ENCODE measurements at regions not wholly inside any gene's neighbourhood (a gene's known extent, or its start where the extent isn't known, plus 50 kb on each side); places are given as distances from the start of the nearest gene placed in this dataset.

DNA sequence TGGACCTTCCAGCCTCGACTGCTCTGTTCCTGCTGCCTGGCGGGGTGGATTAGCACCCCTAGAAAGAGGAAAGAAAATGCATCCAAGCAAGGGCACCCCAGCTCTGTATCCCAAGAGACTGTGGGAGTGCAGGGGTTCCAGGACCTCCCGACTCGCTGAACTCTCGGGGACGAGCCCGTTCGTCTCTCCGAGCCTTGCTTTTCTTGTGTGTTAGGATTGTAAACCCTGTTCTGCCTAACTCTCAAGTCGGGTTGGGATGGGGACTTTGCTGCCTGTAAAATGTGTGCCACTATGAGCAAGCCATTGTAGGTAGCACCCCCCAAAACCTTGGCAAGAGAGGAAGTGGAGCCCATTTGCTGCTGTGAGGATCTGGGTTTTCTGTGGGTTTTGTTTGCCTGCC is 73.2 kb upstream of the VRK1 start:
- no peaks in the 10 kb centered on the region for H3K9me3 ChIP-seq (ENCODE audit: control insufficient read depth in 4 of 4, low read length in 3 of 4)
- WGBS, result 91% methylated on average over 10 of the region's 10 CpGs
- H3K27me3 ChIP-seq (ENCODE audit: control insufficient read depth in 4 of 4, insufficient read depth in 4 of 4, low read length in 3 of 4), result peaks cover 0 to 3% (median 0%) of the 10 kb centered on the region in 4 donors
- DNase-seq (ENCODE audit: low spot score), result no peak
- H3K27ac ChIP-seq (ENCODE audit: low read depth in 1 of 2, low read length in 2 of 2), result no peak overlapping the region
- no peaks in the 10 kb centered on the region for H3K4me1 ChIP-seq (ENCODE audit: control insufficient read depth in 4 of 4, insufficient read depth in 4 of 4, low read length in 3 of 4)
- H3K9ac ChIP-seq (ENCODE audit: low read depth in 1 of 2, low read length in 2 of 2), result no peak overlapping the region
- H3K4me3 ChIP-seq (ENCODE audit: low read depth in 1 of 3, low read length in 3 of 3), result no peak overlapping the region
- TF ChIP-seq, protein P1, sequence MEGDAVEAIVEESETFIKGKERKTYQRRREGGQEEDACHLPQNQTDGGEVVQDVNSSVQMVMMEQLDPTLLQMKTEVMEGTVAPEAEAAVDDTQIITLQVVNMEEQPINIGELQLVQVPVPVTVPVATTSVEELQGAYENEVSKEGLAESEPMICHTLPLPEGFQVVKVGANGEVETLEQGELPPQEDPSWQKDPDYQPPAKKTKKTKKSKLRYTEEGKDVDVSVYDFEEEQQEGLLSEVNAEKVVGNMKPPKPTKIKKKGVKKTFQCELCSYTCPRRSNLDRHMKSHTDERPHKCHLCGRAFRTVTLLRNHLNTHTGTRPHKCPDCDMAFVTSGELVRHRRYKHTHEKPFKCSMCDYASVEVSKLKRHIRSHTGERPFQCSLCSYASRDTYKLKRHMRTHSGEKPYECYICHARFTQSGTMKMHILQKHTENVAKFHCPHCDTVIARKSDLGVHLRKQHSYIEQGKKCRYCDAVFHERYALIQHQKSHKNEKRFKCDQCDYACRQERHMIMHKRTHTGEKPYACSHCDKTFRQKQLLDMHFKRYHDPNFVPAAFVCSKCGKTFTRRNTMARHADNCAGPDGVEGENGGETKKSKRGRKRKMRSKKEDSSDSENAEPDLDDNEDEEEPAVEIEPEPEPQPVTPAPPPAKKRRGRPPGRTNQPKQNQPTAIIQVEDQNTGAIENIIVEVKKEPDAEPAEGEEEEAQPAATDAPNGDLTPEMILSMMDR (IDR thresholded peaks at IDR 0.05; ENCODE audit: low read depth, low read length, missing input control), result no peak
- TF ChIP-seq SP1 (IDR thresholded peaks at IDR 0.05) (no peak), YY1 (IDR thresholded peaks at IDR 0.05) (no peak)
- TF ChIP-seq, protein P2, sequence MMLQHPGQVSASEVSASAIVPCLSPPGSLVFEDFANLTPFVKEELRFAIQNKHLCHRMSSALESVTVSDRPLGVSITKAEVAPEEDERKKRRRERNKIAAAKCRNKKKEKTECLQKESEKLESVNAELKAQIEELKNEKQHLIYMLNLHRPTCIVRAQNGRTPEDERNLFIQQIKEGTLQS (IDR thresholded peaks at IDR 0.05), result no peak
- TF ChIP-seq, protein P3, sequence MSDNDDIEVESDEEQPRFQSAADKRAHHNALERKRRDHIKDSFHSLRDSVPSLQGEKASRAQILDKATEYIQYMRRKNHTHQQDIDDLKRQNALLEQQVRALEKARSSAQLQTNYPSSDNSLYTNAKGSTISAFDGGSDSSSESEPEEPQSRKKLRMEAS (IDR thresholded peaks at IDR 0.05), result no peak
- H3K36me3 ChIP-seq (ENCODE audit: control insufficient read depth in 4 of 4, insufficient read depth in 3 of 4, low read depth in 1 of 4, low read length in 3 of 4), result no peaks in the 10 kb centered on the region

DNA sequence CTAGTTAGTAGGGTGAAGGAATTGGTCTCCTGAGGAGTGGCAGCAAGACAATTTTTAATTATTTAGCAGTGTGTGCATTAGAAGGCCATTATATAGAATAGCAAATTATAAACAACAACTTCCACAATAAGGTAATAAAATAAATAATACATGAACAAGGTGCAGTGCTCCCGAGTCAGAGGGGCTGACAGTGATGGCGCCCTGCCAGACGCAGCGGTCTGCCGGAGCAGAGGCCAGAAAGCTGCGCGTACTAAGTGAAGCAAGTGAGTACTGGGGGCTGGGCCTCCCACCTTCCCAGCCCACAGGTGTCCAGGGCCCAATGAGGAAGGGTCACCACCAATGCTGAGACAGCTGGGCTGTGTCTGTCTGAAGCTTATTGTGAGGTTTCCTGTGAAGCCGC is 72.0 kb upstream of the VRK1 start:
- Histone ChIP-seq H3K9me3 (ENCODE audit: control insufficient read depth in 4 of 4, low read length in 3 of 4) (no peaks in the 10 kb centered on the region), H3K4me1 (ENCODE audit: control insufficient read depth in 4 of 4, insufficient read depth in 4 of 4, low read length in 3 of 4) (no peaks in the 10 kb centered on the region), H3K4me3 (ENCODE audit: low read depth in 1 of 3, low read length in 3 of 3) (no peak overlapping the region), H3K36me3 (ENCODE audit: control insufficient read depth in 4 of 4, insufficient read depth in 3 of 4, low read depth in 1 of 4, low read length in 3 of 4) (no peaks in the 10 kb centered on the region), H3K27ac (ENCODE audit: low read depth in 1 of 2, low read length in 2 of 2) (no peak overlapping the region), H3K27me3 (ENCODE audit: control insufficient read depth in 4 of 4, insufficient read depth in 4 of 4, low read length in 3 of 4) (peaks cover 0 to 3% (median 0%) of the 10 kb centered on the region in 4 donors), H3K9ac (ENCODE audit: low read depth in 1 of 2, low read length in 2 of 2) (no peak overlapping the region)
- 97% methylated on average over 8 of the region's 8 CpGs for WGBS
- DNase-seq (ENCODE audit: low spot score), result no peak
- TF ChIP-seq YY1 (IDR thresholded peaks at IDR 0.05), result no peak
- TF ChIP-seq RAD21 (IDR thresholded peaks at IDR 0.05), result no peak
- TF ChIP-seq, protein P3 (IDR thresholded peaks at IDR 0.05), result no peak
- TF ChIP-seq FOXA2 (IDR thresholded peaks at IDR 0.05), result no peak
- TF ChIP-seq, protein P2 (IDR thresholded peaks at IDR 0.05), result no peak
- TF ChIP-seq TAF1 (conservative IDR thresholded peaks at IDR 0.05), result no peak
- TF ChIP-seq RXRA (IDR thresholded peaks at IDR 0.05), result no peak
- TF ChIP-seq, protein P1 (IDR thresholded peaks at IDR 0.05; ENCODE audit: low read depth, low read length, missing input control), result no peak
- TF ChIP-seq SP1 (IDR thresholded peaks at IDR 0.05), result no peak
- TF ChIP-seq NR2F2 (IDR thresholded peaks at IDR 0.05), result no peak
- TF ChIP-seq FOXA1 (IDR thresholded peaks at IDR 0.05), result no peak
- TF ChIP-seq JUND (IDR thresholded peaks at IDR 0.05), result no peak
- TF ChIP-seq, protein P4, sequence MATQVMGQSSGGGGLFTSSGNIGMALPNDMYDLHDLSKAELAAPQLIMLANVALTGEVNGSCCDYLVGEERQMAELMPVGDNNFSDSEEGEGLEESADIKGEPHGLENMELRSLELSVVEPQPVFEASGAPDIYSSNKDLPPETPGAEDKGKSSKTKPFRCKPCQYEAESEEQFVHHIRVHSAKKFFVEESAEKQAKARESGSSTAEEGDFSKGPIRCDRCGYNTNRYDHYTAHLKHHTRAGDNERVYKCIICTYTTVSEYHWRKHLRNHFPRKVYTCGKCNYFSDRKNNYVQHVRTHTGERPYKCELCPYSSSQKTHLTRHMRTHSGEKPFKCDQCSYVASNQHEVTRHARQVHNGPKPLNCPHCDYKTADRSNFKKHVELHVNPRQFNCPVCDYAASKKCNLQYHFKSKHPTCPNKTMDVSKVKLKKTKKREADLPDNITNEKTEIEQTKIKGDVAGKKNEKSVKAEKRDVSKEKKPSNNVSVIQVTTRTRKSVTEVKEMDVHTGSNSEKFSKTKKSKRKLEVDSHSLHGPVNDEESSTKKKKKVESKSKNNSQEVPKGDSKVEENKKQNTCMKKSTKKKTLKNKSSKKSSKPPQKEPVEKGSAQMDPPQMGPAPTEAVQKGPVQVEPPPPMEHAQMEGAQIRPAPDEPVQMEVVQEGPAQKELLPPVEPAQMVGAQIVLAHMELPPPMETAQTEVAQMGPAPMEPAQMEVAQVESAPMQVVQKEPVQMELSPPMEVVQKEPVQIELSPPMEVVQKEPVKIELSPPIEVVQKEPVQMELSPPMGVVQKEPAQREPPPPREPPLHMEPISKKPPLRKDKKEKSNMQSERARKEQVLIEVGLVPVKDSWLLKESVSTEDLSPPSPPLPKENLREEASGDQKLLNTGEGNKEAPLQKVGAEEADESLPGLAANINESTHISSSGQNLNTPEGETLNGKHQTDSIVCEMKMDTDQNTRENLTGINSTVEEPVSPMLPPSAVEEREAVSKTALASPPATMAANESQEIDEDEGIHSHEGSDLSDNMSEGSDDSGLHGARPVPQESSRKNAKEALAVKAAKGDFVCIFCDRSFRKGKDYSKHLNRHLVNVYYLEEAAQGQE (IDR thresholded peaks at IDR 0.05), result no peak
- TF ChIP-seq EGR1 (IDR thresholded peaks at IDR 0.05; ENCODE audit: low read depth in 2 of 2), result no peak
- TF ChIP-seq HNF4G (IDR thresholded peaks at IDR 0.05), result no peak
- TF ChIP-seq HNF4A (conservative IDR thresholded peaks at IDR 0.05), result no peak
- TF ChIP-seq GABPA (IDR thresholded peaks at IDR 0.05 in 1 of 2, conservative IDR thresholded peaks at IDR 0.05 in 1 of 2), result no peak
- TF ChIP-seq, protein P5, sequence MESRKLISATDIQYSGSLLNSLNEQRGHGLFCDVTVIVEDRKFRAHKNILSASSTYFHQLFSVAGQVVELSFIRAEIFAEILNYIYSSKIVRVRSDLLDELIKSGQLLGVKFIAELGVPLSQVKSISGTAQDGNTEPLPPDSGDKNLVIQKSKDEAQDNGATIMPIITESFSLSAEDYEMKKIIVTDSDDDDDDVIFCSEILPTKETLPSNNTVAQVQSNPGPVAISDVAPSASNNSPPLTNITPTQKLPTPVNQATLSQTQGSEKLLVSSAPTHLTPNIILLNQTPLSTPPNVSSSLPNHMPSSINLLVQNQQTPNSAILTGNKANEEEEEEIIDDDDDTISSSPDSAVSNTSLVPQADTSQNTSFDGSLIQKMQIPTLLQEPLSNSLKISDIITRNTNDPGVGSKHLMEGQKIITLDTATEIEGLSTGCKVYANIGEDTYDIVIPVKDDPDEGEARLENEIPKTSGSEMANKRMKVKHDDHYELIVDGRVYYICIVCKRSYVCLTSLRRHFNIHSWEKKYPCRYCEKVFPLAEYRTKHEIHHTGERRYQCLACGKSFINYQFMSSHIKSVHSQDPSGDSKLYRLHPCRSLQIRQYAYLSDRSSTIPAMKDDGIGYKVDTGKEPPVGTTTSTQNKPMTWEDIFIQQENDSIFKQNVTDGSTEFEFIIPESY (IDR thresholded peaks at IDR 0.05), result no peak
